Epidermal melanocyte (primary cell): ENCODE measurements at regions not wholly inside any gene's neighbourhood (a gene's known extent, or its start where the extent isn't known, plus 50 kb on each side); places are given as distances from the start of the nearest gene placed in this dataset.
"Not testable (repeated sequence)": the region's sequence is repeated elsewhere in the genome, so short reads cannot be mapped to it uniquely, and the experiment has no call there.

Experiments
- DNase-seq: peaks from one replicate; pipeline ENCODE4 v3.0.0; 2011; ENCODE audit warnings: low spot score; ENCODE audit not compliant: insufficient read length

DNA sequence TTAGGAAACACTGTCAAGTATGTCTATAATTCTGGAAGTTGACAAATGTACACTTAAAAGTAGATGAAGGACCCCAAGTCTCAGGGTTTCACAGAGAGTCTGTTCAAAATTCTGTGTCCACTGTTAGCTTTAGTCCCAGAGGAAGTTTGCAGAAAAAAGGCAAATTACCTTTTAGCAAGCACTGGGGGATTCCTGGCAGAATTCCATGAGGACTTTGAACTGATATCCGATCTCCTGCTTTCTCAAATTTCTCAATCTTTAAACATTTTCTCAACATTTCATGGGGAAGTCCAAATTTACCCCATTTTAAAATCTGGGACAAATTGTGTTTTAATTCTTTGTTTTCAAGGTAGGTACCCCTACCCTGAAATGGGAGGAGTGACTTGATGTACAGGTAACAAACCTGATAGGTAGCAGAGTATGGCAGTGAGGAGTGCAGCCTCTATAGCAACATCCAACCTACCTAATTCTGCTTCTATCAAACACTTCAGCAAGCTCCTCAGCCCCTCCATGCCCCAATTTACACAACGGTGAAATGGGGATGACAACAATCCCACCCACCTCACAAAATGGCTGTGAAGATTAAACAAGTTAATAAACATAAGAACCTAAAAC lies 344.9 kb downstream of the OMA1 start:
- no peak for DNase-seq

DNA sequence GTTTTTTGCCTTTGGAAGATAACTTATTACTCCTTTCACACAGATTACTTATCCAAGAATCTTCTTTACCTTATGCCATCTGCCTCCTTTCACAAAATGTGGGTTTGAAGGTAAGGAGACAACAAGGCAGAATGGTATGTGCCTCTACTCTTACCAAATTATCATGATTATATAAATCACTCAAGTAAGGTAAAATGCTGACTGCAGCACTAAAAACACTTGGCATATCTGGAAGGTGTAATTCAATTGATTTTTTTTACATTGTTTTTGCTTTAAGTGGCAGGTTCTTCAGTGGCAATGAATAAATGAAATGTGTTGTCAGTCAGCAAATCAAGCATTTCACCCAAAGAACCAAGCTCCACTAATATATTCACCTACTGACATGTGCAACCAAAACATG lies 346.1 kb downstream of the OMA1 start:
- no peak for DNase-seq

DNA sequence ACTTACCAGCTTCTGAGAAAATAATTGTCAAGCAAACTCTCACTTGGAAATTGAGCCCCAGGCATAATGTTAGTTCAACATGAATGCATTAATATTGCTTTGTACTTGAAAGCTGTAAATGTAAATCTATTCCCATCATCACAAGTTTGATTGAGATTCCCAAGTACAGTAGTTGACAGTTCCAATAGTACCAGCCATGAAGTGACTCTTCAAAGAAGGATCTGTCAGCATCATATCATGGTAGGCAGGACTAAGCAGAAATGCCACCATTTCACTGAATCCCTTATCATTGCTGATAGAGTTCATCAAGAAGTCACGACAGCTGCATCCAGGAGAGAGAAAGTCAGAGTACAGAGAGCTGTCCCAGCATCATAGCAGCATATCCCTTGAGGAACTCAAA lies 348.7 kb downstream of the OMA1 start:
- DNase-seq: no peak

DNA sequence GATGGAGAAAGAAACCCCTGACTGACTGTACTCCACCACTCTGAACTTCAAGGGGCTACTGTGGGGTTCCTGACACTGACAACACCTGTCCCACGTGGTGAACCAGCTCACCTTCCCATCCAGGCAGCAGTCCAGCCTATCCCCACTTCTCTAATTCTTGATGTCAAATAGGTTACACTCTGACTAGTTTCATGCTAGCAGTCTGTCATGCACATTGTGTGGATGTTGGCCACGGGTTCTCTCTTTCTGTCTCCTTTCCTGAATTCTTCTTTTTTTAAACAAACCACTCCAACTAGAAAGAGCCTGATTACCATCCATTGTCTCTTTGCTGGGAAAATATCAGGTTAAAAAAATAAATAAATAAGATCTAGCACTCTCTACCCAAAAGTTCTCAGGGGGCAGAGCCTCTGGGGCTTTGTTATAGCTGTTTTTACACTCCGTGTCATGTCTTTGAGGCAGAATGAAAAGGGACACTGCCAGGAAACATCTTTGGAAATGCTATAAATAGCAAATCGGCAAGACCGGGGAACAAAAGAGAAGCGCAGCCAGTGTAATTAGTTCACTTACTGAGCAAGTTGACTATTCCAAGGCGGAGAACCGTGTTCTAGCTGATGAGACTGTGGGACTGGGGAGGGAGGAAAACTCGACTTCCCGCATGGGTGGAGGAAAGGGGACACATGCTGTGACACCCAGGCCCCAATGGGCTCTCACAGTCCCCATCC lies 356.1 kb downstream of the OMA1 start:
- no peak for DNase-seq

DNA sequence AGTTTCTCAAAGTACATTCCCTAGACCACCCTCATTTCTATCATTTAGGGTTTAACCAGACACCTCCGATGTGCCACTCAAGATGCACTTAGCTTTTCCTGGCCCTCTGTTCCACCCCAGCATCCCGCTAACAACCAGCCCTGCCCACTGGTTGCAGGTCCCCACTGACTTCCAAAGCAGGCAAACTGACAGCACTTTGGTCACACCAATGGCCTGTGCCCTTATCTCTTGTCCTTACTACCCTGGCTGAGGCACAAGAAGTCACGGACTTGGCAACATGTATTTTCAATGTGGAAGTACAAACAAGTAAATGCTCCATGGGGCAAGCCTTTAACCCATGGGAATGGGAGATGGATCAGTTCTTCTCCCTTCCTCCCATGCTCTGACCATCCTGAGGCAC lies 357.1 kb downstream of the OMA1 start:
- no peak for DNase-seq

DNA sequence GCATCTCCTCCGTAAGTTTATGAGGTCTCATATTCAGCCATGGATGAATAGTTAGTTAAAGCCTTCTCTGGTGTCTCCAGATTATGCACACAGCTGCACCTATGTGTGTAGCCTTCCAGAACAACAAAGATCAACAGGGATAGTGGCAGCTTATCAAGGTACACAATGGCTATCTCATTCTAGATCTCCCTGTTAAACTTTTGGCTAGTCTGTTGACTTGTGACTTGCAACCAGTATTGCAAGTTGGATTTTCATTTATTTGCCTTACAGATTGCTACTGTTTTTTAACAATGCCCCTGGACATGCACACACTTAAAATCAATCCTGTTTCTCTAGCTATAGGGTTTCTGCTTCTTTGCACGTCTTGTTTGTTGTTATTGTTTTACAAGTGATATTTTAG lies 363.2 kb downstream of the OMA1 start:
- no peak for DNase-seq

DNA sequence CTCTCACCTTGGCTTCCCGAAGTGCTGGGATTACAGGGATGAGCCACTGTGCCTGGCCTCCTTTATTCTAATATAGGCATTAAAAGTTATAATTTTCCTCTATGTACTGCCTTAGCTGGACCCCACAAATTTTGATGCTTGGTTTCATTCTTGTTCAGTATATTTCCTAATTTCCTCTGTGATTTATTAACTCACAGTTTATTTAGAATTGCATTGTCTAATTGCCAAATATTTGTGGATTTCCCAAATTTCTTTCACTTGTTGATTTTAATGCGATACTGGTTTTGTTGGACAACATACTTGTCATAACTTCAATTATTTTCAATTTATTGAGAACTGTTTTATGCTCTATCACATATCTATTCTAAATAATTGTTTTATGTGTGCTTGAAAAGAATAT lies 366.0 kb downstream of the OMA1 start:
- no peak for DNase-seq

DNA sequence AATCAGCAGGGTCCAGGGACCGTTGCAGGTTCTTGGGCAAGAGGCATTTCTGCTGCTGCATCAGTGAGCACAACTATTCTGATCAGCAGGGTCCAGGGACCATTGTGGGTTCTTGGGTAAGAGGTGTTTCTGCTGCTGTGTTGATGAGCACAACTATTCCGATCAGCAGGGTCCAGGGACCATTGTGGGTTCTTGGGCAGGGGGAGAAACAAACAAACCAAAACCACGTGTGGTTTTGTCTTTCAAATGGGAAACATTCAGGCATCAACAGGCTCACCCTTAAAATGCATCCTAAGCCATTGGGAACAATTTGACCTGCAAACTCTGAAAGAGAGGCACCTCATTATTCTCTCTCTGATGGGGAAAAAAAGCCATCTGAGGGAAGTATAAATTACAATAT lies 377.4 kb downstream of the OMA1 start:
- DNase-seq: not testable (repeated sequence)

DNA sequence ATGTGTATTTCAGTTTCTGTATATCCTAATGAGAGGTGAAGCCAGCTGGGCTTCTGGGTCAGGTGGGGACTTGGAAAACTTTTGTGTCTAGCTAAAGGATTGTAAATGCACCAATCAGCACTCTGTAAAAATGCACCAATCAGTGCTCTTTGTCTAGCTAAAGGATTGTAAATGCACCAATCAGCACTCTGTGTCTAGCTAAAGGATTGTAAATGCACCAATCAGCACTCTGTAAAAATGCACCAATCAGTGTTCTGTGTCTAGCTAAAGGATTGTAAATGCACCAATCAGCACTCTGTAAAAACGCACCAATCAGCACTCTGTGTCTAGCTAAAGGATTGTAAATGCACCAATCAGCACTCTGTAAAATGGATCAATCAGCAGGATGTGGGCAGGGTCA lies 379.4 kb downstream of the OMA1 start:
- not testable (repeated sequence) for DNase-seq

DNA sequence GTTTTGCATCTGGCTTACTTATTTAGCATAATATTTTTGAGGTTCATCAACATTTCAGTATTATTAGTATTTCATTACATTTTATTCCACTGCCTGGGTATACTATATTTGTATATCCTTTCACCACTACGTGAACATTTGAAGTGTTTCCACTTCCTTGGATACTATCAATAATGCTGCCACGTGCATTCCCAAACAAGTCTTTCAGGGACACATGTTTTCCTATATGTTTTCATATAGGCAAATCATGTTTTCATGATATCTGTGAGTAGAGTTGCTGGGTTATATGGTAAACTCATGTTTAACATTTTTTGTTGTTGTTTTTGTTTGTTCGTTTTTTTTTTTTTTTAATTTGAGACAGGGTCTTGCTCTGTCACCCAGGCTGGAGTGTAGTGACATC lies 380.1 kb downstream of the OMA1 start:
- no peak for DNase-seq

DNA sequence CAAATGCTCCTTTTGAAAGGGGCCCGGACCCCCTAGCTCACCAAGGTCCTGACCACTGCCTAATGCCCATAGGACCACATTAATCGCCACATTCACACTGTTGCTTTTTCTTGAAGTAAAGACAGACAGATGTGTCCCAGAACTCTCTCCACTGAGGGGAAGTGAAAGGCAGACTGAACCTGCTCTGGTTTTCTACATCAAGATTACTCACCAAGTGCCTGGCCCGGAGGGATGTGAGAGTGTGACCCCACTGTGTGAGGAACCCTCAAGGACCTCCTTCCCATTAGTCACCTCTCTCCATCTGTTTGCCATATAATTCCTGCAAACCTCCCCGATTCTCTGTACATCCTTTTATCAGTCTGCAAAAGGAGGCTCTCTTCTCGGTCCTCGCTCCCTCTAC lies 381.5 kb downstream of the OMA1 start:
- no peak for DNase-seq

DNA sequence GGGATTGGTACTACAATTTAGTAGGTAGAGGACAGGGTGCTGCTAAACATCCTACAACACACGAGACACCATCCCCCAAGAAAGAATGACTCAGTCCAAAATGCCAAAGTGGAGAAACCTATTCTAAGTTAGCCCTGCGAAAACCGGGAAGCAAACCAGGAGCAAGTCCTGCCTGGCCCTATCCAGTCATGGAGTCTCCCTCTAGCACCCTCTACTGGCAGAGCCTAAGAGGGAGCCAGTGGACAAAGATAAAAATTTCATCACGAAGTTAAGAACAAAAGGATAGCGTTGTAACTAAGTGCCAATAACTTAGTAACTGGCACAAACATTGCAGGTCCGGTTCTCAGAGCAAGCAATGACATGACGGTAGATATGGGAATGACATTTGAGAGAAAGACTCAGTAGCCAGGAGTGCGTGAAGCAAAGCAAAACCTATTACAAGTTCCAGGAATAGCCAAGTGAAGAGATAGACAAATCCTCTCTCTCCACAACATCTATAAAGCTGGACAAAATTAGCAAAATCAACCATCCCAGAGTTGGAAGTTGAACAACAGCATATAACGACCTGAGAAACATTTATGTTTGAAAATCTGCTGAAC lies 383.5 kb downstream of the OMA1 start:
- peak; percentile 26 for DNase-seq

DNA sequence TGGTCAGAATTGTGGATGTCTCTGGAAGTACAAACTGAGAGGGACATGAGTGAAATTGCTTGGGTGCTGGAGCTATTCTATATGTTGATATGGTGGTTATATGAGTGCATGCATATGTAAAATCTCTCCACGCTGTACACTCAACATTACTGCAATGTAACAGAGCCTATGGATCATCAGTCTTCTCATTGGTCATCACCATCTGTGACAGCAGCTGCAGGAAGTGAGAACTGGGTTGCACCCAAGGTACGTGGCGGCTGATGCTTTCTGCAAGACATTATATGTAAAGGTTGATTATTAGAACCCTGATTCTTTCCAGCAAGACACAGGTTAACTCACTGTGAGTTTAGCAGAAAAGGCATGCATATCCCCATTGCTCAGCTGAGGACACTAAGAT lies 387.1 kb downstream of the OMA1 start:
- DNase-seq: no peak

DNA sequence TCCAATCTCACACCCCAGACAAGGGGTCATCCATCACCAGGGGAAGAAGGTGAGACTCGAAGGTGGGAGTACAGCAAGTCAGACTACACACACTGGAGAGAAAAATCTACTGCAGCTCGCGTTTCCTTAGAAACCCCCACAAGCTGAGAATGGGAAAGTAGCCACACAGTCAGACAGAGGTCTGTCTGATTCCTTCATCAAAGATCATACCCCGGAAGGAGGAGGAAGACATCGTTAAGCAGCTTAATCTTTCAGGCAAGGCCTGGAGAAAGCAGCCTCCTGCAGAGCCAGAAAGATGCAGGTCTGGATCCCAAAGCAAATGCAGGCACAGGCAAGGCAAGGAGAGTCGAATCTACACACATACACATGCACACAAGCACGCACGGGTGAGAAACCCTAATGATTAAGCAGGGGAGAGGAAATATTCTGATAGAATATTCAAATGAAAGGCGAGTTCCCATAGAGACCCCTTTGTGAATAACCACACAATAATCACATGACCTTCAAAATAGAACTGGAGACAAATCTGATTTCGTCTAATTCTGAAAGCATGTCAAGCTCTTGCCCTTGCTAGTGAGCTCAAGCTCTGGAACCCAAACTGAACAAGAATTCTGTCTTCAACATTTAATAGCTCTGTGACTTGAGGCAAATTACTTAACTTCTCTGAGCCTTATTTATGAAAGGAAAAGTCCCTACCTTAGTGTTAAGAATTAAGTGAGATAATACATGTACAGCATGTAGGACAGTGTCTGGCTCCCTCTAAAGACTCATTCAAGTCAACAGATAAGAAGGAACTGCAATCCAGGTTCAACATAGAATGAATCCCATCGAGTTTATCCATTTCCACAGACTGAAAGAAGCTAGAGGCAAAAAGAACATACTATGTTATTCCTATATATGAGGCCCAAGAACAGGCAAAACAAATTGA lies 387.8 kb downstream of the OMA1 start:
- DNase-seq: no peak

DNA sequence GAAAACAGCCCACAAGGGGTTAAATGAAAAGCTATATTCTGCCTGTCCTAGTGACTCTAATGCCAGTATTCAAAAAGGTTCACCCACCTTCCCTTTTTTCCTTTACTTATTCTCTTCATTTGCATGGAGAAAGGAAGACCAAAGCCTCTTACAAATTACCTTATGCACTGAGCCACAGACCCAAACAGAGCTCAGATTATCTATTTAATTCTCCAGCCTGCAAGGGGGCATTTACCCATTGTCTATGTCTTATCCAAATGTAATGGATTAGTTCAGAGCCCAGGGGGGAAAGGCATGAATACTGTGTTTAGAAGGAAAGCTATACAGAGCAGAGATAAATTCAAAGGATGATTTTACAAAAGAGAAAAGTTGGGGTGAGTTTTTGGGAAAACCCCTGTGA lies 388.5 kb downstream of the OMA1 start:
- no peak for DNase-seq

DNA sequence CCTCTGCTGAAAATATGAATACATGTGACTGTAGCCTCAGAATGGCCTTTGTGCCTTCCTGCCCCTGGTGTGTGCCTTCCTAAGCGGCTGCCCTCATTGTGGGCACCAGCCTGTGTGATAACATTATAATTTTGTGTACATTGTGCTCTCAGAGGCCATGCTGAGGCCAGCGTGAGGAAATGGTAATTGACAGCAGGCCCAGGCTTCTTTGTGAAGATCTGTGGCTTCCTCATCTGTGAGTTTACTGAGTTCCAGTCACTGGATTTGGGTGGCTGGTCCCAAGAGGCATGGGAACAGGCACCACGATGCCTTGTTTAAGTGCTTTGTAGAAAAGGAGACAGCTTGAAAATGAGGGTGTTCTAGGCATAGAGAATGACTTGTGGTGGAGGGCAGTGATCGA lies 389.3 kb downstream of the OMA1 start:
- DNase-seq: no peak

DNA sequence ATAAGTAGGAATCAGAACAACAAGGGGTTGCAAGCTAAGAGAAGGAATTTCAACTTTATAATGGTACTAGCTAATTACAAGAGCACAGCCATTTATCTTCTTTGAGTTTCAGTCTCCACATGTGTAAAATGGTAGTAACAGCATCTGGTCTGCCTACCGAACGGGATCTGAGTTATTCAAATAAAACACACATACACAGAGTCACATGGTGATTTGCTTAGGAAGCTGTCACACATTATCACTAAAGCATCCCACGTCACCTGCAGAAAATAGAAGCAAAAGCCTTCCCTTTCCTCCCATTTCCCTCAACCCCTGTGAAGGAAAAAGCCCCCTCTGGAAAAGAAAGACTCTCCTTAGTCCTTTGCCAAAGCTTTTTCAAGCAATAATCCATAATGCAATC lies 389.7 kb downstream of the OMA1 start:
- no peak for DNase-seq

DNA sequence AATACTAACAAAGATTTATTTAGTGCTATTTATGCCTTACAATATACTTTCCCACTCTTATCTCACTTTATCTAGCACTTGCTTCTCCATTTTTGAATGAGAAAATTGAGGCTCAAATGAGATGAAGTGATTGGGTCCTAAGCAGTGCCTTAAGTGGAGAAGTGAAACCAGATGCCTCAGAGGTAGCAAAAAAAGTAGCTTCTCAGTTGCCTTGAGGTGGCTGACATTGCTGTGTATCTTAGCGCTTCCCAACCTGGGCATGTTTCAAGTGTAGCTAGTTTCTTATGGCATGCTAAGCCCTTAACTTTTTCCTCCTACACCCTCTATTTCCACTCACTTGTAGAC lies 390.4 kb downstream of the OMA1 start:
- DNase-seq: no peak

DNA sequence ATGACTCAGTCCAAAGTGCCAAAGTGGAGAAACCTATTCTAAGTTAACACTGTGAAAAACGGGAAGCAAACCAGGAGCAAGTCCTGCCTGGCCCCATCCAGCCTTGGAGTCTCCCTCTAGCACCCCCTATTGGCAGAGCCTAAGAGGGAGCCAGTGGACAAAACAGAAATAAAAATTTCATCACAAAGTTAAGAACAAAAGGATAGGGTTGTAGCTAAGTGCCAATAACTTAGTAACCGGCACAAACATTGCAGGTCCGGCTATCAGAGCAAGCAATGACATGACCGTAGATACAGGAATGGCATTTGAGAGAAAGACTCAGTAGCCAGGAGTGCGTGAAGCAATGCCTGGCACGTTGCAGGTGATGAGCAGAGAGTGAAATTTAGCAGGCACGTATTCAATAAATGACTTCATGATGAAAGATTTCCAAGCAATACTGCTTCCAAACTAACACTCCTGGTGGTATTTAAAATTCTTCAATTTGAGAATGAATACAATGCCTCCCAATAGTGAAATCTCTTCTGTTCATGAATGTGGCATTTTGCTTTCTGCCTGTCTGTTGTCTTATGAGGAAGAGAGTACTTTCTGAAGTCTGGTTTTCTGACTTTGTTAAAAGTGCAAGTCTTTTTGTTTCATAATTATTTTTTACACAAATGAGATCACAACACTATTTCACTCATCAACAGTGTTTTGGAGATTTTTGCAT lies 391.0 kb downstream of the OMA1 start:
- no peak for DNase-seq

DNA sequence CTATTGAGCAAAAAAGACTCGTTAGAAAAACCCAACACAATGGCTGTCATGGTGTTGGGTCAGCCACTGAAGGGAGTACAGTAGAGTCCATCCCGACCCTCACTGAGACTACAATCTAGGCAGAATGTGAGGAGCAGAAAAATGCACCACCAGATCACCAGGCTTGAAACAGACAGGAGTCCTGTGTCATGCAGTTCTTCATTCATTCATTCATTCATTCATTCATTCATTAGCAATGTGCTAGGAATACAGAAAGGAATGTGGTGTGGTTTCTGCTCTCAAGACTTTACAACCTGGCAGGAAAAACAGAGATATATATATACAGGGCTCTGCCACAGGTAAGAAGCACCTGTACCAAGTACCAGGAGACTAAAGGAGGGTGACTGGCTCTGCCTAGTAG lies 392.3 kb downstream of the OMA1 start:
- DNase-seq: no peak

DNA sequence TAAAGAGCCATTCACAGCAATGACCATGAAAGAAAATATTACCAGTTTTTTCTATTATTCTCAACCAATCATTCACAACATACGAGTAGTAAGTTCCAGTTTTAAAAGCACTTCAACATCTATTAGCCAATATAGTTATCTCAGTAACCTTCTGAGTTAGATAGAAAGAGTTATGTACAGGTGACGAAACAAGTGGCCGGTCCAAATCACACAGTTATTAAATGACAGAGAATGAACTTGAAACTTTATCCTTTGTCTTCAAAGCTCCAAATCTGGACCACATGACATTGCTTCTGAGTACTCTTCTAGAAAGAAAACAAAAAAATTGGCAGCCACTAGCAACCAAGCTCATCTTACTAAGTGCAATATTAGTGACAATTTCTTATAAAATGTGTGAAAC lies 393.8 kb downstream of the OMA1 start:
- DNase-seq: no peak
